ENCODE measurements at regions not wholly inside any gene's neighbourhood (a gene's known extent, or its start where the extent isn't known, plus 50 kb on each side); places are given as distances from the start of the nearest gene placed in this dataset.
"Not testable (repeated sequence)": the region's sequence is repeated elsewhere in the genome, so short reads cannot be mapped to it uniquely, and the experiment has no call there.

DNA sequence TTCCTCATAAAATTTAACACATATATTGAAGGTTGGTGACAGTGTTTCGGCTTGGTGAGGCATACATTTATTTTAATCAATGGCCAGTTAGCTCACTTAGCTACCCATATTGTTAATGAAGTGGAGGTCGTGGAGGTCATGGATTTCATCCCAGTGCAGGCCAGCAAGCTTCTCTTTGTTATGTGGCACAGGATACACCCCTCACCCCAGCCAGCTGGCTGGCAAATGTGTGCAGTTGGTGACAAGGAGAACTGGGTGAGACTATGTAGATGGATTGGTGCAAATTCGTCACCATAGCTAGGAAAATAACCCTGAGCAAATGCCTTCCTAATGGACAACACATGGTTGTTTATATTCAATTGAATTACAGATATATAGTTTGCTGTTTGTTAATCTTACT is 50.5 kb upstream of the FOXP2 start:
- no peak for DNase-seq (ENCODE audit: low read depth in 2 of 3, low spot score in 2 of 3)

GRCh38 chr7:114363292-114363691 is 51.3 kb upstream of the FOXP2 start:
- DNase-seq (ENCODE audit: low read depth in 2 of 3, low spot score in 2 of 3), result no peak

- DNase-seq (ENCODE audit: low read depth in 2 of 3, low spot score in 2 of 3), result no peak
Observed at GRCh38 chr7:114358911-114359310, 55.7 kb upstream of the FOXP2 start.

DNA sequence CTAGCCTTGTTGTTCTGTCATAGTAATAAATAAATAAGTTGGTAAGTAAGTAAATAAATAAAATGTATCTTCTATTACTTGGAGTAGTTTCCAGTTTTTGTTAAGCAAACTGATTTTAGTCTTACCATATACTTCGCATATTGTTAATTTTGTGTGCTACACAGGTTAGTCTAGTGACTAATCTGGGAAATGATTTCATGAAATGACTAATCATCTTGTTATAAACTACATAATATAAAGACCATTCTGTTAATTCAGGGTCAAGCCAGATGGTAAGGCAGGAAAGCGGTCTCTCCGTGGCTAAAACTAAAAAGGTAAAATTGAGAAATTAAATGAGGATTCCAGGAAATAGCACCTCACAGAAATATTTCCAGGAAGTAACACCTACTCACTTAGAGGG is 58.5 kb upstream of the FOXP2 start:
- DNase-seq (ENCODE audit: low read depth in 2 of 3, low spot score in 2 of 3), result no peak

- DNase-seq (ENCODE audit: low read depth in 2 of 3, low spot score in 2 of 3), result no peak
Observed at GRCh38 chr7:114354306-114354705, 60.3 kb upstream of the FOXP2 start.

- DNase-seq (ENCODE audit: low read depth in 2 of 3, low spot score in 2 of 3), result no peak
Observed at GRCh38 chr7:114345494-114345893, 69.1 kb upstream of the FOXP2 start.

GRCh38 chr7:114343949-114344708 is 70.5 kb upstream of the FOXP2 start:
- DNase-seq (ENCODE audit: low read depth in 2 of 3, low spot score in 2 of 3), result no peak

- DNase-seq (ENCODE audit: low read depth in 2 of 3, low spot score in 2 of 3), result no peak
Observed at GRCh38 chr7:114342431-114343179, 72.0 kb upstream of the FOXP2 start.

- DNase-seq (ENCODE audit: low read depth in 2 of 3, low spot score in 2 of 3), result no peak
Observed at GRCh38 chr7:114341648-114342047, 73.0 kb upstream of the FOXP2 start.

- DNase-seq (ENCODE audit: low read depth in 2 of 3, low spot score in 2 of 3), result no peak
Observed at GRCh38 chr7:114334989-114335388, 79.6 kb upstream of the FOXP2 start.

DNA sequence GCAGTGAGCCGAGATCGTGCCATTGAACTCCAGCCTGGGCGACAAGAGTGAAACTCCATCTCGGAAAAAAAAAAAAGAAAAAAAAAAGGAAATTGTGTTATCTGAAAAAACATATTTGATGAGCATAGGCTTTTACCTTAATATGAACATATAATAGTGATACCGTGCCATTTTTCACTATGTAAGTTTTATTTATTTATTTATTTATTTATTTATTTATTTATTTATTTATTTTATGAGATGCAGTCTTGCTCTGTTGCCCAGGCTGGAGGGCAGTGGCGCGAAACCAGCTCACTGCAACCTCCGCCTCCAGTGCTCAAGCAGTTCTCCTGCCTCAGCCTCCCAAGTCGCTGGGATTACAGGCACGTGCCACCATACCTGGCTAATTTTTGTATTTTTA is 85.2 kb upstream of the FOXP2 start:
- DNase-seq (ENCODE audit: low read depth in 2 of 3, low spot score in 2 of 3), result not testable (repeated sequence)

- no peak for DNase-seq (ENCODE audit: low read depth in 2 of 3, low spot score in 2 of 3)
Observed at GRCh38 chr7:114317450-114318098, 97.0 kb upstream of the FOXP2 start.

DNA sequence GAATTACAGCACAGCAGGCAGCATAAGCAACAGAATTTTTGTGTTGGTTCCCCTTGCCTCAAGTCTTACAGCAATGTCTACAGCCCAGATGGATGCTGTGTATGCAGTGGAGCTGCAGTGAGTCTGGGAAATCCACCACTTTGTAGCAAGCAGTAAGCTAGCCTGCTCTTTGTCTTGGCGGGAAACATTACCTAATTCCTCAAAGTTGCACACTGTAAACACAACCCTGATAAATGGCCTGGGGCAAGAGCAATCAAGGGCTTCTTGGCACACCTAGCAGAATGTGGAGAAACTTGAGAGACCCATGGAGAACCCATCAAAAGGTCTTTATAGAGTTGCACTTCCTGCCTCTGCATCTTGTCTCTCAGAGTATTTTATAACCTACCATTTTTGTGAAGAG is 102.0 kb upstream of the FOXP2 start:
- no peak for DNase-seq (ENCODE audit: low read depth in 2 of 3, low spot score in 2 of 3)

DNA sequence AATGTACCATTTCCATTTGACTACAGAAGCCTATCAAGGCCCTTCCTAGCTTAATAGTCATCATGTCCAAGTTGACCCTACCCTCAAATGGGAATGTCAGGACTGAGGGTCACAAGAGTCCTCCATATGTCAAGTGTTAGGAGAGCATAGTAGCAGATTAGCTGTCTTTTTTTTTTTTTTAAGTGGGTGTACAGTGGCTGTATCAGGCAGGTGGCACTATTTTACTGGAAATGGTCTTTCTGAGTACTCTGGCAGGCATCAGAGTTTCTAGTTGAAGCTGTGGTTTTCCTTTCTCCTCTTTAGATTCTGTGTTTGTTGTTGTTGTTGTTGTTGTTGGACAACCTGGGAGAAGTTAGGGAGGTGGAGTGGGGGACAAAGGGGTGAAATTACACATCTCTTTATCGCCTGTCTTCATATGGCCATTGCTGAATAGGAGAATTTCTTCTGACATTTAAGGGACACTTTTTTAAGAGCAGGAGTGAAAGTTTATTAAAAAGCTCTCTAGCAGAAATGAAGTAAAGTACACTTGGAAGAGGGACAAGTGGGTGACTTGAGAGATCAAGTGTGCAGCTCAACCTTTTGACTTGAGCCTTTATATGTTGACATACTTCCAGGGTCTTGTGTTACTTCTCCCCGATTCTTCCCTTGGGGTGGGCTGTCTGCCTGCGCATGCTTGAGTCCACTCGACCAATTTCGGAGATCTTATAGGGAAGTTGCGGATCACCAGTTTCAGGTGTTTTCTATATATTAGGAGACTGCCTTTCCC is 104.1 kb upstream of the FOXP2 start:
- DNase-seq (ENCODE audit: low read depth in 2 of 3, low spot score in 2 of 3), result no peak

DNA sequence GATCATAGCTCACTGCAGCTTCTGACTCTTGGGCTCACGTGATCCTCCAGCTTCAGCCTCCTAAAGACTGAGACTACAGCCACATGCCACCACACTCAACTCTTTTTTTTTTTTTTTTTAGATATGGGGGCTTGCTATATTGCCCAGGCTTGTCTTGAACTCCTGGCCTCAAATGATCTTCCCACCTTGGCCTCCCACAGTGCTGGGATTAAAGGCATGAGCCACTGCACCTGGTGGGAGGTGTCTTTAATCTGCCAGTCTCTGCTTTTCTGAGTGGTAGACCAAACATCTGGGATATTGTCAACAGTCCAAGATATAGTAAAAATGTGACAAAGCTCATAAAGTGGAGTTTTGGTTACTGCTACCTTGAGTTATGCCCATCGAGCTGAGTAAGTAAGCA is 104.9 kb upstream of the FOXP2 start:
- no peak for DNase-seq (ENCODE audit: low read depth in 2 of 3, low spot score in 2 of 3)

GRCh38 chr7:114303301-114303700 is 111.3 kb upstream of the FOXP2 start:
- no peak for DNase-seq (ENCODE audit: low read depth in 2 of 3, low spot score in 2 of 3)

GRCh38 chr7:114302858-114303257 is 111.8 kb upstream of the FOXP2 start:
- no peak for DNase-seq (ENCODE audit: low read depth in 2 of 3, low spot score in 2 of 3)

- no peak for DNase-seq (ENCODE audit: low read depth in 2 of 3, low spot score in 2 of 3)
Observed at GRCh38 chr7:114298011-114298410, 116.6 kb upstream of the FOXP2 start.

- DNase-seq (ENCODE audit: low read depth in 2 of 3, low spot score in 2 of 3), result no peak
Observed at GRCh38 chr7:114297121-114297520, 117.5 kb upstream of the FOXP2 start.

DNA sequence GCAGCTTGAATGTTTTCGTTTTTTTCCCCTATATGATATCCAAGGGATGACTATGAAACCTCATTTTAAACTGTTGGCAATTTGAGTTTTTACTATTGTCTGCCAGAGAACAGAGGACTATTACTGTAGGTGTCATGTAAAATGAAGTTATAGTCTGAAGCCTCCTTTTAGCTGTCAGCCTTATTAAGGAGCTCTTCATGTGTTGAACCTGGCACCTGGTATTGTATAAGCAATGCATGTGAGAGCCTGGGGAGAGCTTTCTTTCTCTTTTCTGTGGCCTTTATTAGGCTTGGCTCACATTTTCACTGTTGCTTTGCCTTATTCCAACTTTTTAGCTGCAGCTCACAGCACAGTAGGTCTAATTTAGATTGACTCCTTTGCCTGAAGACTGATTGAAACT is 119.1 kb upstream of the FOXP2 start:
- no peak for DNase-seq (ENCODE audit: low read depth in 2 of 3, low spot score in 2 of 3)

DNA sequence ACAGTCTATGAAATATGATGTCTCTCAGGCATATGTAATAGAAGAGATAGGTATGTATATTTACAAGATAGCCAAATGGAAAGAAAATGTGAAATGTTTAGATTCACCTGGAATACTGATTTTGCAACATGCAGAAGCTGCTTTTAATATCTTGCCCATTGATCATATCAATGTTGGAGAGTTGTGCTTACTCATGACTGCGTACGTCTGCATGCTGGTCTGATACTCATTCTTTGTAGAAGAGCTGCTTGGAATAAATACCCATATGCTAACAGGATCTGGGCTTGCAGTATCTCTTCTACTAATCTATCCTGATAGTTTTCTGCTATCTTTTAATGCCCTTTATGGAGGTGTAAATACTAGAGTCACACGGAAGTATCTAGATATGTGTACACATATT is 120.6 kb upstream of the FOXP2 start:
- no peak for DNase-seq (ENCODE audit: low read depth in 2 of 3, low spot score in 2 of 3)

Data from activated CD8-positive, alpha-beta memory T cell treated with anti-CD3 and anti-CD28 coated beads for 48 hours (primary cell).